GM19043 (cell line): ENCODE measurements at regions not wholly inside any gene's neighbourhood (a gene's known extent, or its start where the extent isn't known, plus 50 kb on each side); places are given as distances from the start of the nearest gene placed in this dataset.

ENCODE experiments used
- ATAC-seq: cut with Tn5 transposase; IDR thresholded peaks from one replicate; pipeline ENCODE4 v1.9.1; 2021; ENCODE audit warnings: low read depth; ENCODE audit not compliant: unreplicated experiment

GRCh38 chr9:82284758-82285157 is 296.2 kb downstream of the SPATA31D1 start:
- no peak for ATAC-seq

GRCh38 chr9:82295181-82295580 is 306.6 kb downstream of the SPATA31D1 start:
- no peak for ATAC-seq

GRCh38 chr9:82299870-82300269 is 311.3 kb downstream of the SPATA31D1 start:
- ATAC-seq, result no peak

- ATAC-seq, result no peak
Observed at GRCh38 chr9:82302968-82303655, 314.5 kb downstream of the SPATA31D1 start.

- ATAC-seq, result no peak
Observed at GRCh38 chr9:82308836-82309235, 320.3 kb downstream of the SPATA31D1 start.

GRCh38 chr9:82313697-82314096 is 325.1 kb downstream of the SPATA31D1 start:
- no peak for ATAC-seq

- ATAC-seq, result no peak
Observed at GRCh38 chr9:82320566-82320965, 332.0 kb downstream of the SPATA31D1 start.

- no peak for ATAC-seq
Observed at GRCh38 chr9:82325907-82326306, 337.3 kb downstream of the SPATA31D1 start.

- no peak for ATAC-seq
Observed at GRCh38 chr9:82327641-82328040, 339.1 kb downstream of the SPATA31D1 start.

- no peak for ATAC-seq
Observed at GRCh38 chr9:82331079-82331478, 342.5 kb downstream of the SPATA31D1 start.

GRCh38 chr9:82332018-82332773 is 343.6 kb downstream of the SPATA31D1 start:
- ATAC-seq, result no peak

- no peak for ATAC-seq
Observed at GRCh38 chr9:82332774-82333152, 344.2 kb downstream of the SPATA31D1 start.

GRCh38 chr9:82333671-82334070 is 345.1 kb downstream of the SPATA31D1 start:
- no peak for ATAC-seq

GRCh38 chr9:82334286-82334685 is 345.7 kb downstream of the SPATA31D1 start:
- ATAC-seq, result no peak

- ATAC-seq, result no peak
Observed at GRCh38 chr9:82337351-82337750, 348.8 kb downstream of the SPATA31D1 start.

GRCh38 chr9:82342046-82342445 is 353.5 kb downstream of the SPATA31D1 start:
- no peak for ATAC-seq

GRCh38 chr9:82346040-82346439 is 357.5 kb downstream of the SPATA31D1 start:
- ATAC-seq, result no peak

GRCh38 chr9:82353631-82354278 is 365.2 kb downstream of the SPATA31D1 start:
- ATAC-seq, result no peak

- no peak for ATAC-seq
Observed at GRCh38 chr9:82354279-82354659, 365.7 kb downstream of the SPATA31D1 start.

- ATAC-seq, result no peak
Observed at GRCh38 chr9:82356131-82356530, 367.6 kb downstream of the SPATA31D1 start.

GRCh38 chr9:82356871-82357270 is 368.3 kb downstream of the SPATA31D1 start:
- ATAC-seq, result no peak

- no peak for ATAC-seq
Observed at GRCh38 chr9:82363198-82363597, 374.6 kb downstream of the SPATA31D1 start.
